Glomerular visceral epithelial cell (primary cell): ENCODE measurements at regions not wholly inside any gene's neighbourhood (a gene's known extent, or its start where the extent isn't known, plus 50 kb on each side); places are given as distances from the start of the nearest gene placed in this dataset.
"Not testable (repeated sequence)": the region's sequence is repeated elsewhere in the genome, so short reads cannot be mapped to it uniquely, and the experiment has no call there.

Source experiments
- DNase-seq: peaks from one replicate; pipeline ENCODE4 v3.0.0-alpha.2; 2016; ENCODE audit errors: extremely low spot score

DNA sequence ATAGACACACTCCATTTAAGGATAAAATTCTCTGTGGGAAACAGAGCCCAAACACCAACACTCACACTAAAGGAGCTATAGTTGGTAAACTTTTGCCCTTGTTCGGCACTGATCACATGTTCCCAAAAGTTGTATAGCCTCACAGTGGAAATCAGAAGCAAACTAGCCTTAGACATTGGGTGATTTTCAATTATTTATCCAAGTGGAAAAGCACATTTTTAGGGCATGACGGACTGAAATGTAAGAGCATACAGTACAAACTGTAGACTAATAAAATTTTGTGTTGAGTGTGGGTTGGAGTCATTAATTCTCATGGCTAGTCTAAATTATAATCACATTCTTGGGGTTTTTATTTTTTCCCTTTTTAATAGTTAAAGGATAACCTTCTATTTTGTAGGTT lies 202.4 kb downstream of the MOXD1 start:
- DNase-seq = no peak

DNA sequence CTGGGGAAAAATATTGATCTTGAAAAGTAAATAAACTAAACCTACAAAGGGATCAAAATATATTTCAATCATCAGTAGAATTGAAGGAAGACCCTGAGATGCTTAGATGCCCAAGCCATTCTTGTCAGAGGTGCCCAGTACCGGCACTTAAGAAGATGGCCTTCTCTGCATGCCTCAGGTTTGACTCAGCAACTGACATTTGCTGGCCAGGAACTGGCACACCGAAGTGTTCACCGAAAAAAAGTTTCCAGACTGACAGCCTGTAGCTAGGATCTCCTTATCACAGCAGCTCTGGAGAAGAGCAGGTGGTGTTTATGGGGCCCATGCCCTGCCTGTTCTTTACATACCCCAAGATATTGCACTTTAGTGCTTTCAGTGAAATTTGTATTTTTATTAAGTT lies 203.2 kb downstream of the MOXD1 start:
- peak; percentile 31 for DNase-seq

DNA sequence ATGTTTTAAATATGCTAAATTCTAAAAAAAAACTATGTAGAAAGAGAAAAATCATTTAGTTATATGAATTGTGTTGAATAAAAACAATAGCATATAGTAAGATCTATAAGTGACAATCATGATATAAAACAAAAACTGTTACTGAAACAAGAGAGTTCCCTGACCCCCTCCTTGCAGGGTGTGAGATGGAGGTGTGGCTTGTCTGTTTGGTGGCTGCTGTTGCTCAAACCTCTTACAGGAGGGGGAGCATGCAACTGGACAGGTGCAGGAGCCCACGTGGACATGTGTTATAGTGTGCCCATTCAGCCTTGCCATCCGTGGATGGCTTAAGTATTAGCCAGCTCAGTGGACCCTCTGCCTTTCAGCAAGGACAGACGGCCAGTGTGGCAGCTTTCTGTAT lies 206.7 kb downstream of the MOXD1 start:
- no peak for DNase-seq

DNA sequence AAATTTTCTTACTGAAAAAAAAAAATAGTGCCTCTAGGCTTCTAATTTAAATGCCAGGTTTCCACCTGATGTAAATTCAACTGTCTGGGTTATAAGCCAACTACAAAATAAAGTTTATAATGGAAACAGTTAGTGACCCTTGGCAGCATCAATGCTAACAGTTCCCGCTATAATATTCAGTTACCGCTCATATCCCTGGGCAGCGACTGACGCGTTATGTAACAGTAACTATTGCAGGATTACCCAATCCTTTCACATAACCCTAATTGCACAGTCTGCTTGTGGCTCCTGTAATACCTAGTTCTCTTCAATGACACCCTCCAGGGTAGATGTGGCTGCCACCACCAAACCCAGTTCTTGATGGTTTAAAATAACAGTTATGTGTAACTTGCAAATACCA lies 208.6 kb downstream of the MOXD1 start:
- no peak for DNase-seq

DNA sequence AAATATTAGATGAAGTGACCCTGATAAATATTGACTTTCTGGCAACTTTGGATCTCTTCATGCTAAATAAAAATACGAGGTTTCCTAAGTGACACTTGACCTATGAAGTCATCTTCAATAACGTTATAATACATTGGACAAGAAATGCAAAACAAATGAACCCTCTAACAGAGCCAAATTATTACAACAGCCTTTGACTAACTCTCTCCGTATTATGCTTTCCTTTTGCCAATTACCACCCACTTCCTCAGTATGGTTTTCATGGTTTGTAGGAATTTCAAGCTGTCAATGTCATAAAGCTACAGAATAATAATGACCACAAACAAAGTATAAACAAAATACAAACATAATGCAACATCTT lies 210.5 kb downstream of the MOXD1 start:
- no peak for DNase-seq

DNA sequence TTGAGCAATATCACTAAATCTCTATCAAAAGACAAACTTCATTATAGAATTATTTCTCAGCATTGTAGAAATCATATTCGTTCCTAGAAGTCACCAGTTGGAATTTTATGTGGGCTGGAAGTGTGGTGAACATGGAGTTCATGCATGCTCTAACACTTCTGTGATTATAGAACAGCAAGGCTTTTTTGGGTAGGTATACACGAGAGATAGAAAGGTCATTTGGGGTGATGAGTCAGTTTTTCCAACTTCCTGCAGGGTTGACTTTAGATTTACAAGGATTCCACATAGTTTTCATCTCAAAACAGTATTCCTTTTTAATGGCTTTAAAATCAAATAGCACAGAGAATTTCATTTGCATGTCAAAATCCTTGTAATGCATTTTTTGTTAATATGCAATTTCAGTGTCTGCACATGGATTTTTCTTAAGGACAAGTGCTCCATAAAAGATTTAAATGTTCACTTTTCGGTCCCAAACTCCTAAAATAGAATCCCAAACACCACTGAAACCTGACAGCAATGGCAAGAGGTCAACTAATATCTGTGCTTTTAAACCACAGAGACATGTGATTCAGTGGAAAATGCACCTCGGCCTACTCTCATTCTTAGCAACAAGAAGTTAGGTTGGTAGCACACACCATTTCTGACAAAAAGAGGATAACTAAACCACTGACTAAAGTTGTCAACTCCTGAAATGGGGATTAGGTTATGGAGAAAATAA lies 211.0 kb downstream of the MOXD1 start:
- DNase-seq = peak; percentile 53

DNA sequence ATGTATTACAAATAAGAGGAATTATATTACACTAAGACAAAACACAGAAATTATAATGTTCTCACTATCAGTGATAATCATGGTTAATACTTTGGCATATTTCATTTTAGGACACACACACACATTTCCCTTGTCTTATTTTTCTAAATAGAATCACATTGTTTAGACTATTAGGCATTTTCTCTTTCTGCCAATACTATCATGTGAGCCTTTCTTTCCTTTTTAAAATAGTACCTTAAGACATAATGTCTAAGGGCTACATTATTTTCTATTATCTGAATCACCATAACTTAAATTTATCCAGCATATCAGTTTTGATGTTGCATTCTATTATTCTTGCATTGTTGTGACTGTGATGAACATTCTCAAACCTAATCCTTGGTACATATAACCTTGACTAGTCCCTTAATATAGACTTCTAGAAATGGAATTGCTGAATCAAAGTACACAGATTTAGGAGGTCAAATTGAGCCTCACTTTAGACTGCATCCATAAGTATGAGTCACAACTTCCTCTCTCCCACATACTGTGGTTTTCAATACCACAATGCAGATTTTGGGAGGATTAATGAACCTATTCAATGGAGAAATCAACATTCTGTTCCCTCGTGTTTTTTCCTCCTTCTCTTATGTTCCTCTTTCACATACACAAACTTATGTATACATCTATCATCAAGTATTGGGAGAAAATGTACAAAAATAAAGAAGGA lies 212.6 kb downstream of the MOXD1 start:
- DNase-seq = peak; percentile 49

DNA sequence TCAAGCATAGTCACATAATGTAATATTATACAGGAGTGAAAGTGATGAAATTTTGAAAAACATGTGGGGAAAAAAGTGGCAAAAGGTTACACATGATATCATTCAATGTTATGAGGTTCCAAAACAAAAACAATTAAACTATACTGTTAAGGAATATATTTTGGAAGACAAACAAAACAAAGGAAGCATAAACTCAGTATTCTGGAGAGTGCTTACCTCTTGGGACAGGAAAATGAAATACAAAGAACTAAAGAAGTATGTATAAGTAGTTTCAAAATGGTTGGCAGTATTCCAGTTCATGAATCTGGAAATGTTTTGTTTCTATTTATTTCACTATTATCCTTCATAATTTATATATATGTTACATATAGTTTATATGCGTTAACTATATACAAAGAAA lies 213.5 kb downstream of the MOXD1 start:
- DNase-seq = no peak

DNA sequence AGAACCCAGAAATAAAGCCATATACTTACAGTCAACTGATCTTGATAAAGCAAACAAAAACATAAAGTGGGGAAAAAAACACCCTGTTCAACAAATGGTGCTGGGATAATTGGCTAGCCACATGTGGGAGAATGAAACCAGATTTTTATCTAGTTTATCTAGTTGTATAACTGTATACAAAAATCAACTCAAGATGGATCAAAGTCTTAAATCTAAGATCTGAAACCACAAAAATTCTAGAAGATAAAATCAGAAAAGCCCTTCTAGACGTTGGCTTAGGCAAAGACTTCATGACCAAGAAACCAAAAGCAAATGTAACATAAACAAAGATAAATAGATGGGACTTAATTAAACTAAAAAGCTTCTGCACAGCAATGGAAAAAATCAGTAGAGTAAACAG lies 216.3 kb downstream of the MOXD1 start:
- DNase-seq = not testable (repeated sequence)

DNA sequence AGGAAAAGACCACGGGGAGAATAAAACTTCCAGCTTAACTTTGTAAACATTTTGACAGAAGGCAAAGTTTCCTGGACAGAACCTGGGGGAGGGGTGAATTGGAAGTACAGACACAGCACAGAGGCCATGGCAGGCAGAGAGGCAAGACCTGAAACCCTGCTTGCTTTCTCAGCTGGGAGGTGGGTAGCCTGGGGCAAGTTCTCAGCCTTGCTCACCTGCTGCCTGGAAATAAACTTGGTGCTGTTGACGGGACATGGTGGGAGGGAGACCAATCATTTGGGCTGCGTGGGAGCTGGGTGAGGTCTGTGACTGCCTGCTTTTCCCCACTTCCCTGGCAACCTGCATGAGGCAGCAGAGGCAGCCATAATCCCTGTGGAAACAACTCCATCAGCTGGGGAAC lies 221.3 kb downstream of the MOXD1 start:
- DNase-seq = no peak

DNA sequence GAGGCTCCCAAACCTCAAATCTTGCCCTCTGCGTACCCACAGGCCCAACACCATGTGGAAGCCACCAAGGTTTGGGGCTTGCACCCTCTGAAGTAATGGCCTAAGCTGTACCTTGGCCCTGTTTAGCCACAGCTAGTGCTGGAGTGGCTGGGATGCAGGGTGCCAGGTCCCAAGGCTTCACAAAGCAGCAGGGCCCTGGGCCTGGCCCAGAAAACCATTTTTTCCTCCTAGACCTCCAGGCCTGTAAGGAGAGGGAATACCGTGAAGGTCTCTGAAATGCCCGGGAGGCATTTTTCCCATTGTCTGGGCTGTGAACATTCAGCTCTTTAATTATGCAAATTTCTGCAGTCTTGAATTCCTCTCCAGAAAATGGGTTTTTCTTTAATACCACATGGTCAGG lies 223.7 kb upstream of the CCN2 start:
- DNase-seq = no peak

DNA sequence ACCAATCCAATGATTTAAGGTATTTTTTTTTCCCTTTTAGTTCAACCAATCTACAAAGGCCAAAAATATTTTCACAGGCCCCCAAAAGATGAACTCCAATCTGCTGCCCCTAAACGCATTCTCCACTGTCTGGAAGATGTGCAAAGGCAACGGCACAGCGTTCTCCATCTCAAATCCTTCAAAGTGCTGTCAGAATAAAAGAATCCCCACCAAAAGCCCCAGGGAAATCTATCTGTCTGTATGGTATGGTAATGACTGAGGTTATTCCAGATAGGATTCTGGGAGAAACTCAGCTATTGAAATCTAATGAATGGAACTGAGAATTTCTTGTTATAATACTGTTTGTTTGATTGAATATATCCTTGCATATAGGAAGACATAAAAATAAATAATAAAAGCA lies 217.8 kb upstream of the CCN2 start:
- DNase-seq = no peak

DNA sequence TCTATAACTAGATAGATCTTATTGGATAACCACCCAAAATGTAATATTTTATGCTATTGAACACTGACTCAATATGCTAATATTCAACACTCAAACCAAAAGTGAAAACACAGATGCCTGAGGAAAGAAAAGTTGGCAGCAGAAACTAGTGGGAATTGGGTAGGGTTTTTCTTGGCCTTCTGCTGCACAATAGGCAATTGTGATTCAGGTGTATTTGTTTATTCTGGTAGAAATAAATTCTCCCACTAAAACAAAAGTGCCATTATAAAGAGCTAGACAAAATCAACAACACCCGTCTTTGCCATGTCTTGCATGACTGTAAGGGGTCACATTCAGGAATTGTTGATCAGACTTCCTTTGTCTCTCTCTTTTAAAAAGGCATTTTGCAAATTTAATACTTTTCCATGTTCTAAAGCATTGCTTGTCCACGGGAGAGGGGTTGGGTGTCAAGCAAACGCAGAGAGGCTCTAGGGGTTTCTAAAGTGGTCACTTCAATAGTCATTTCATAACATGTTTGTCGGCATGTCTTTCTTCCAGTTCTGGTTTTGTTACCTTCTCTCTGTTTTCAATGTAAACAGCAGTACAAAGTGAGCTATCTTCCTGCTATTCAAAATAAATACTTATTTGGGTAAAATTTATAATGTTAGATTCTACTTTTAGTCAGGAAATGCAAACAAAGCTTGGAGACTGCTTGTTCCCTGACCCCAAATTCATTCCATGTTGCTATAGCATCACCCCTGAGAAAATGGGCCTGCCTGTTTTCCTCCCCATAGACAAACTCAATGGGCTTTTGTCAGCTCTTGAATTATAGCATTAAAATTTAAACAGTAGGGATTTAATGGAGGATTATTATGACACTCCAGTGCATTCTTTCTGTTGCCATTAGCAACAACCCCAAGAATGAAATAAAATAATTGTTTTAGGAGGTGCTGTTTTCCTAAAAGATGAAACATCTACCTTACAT lies 217.0 kb upstream of the CCN2 start:
- no peak for DNase-seq

DNA sequence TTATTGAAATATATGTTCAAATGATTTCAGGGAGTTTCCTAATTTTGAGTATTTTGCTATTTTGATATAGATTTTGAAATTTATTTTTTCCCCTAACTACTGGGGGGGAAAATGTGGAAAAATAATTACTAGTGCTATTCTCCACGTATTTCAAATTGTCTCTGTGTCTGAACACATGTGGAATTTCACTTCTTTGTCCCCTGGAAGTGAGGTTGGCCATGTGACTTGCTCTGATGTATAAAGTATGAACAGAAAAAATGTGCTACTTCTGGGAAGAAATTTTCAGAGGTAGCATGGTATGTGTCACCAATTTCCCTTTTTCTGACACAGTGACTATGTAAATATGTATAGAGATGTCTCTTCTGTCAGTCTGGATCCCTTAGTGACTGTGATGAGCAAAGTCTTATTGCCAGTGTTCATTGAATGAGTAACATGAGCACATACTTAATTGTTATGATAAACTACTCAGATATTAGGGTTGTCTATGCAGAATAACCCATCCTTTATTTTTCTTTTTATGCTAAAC lies 215.4 kb upstream of the CCN2 start:
- DNase-seq = no peak

DNA sequence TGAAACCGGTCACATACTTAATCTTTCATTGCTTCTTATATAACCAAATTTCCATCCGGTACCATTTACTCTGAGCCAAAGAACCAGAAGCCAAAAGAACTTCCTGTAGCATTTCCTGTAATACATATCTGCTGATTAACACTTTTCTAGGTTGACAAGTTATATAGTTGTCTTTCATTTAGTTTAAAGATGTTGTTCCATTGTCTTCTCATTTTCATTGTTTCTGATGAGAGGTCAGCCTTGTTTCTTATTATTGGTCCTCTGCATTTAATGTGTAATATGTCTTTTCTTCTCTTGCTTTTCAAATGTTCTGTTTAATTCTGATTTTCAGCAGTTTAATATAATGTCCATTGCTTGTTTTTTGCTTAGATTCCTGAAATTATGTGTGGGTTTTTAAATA lies 214.5 kb upstream of the CCN2 start:
- no peak for DNase-seq

DNA sequence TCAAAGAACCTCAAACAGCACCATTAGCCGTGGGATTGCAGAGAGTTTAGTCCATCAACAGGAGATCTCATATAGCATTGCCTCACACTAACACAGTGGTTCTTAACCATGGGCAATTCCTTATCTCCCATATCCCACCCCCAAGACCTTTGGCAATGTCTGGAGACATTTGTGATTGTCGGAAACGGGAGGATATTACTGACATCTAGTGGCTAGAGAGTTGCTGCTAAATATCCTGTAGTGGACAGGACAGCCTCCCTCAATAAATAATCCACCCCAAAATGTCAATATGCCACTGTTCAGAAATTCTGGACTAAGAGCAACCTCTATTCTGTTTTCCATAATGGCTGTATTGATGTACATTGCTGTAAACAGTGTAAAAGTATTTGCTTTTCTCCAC lies 210.1 kb upstream of the CCN2 start:
- DNase-seq = peak; percentile 48

DNA sequence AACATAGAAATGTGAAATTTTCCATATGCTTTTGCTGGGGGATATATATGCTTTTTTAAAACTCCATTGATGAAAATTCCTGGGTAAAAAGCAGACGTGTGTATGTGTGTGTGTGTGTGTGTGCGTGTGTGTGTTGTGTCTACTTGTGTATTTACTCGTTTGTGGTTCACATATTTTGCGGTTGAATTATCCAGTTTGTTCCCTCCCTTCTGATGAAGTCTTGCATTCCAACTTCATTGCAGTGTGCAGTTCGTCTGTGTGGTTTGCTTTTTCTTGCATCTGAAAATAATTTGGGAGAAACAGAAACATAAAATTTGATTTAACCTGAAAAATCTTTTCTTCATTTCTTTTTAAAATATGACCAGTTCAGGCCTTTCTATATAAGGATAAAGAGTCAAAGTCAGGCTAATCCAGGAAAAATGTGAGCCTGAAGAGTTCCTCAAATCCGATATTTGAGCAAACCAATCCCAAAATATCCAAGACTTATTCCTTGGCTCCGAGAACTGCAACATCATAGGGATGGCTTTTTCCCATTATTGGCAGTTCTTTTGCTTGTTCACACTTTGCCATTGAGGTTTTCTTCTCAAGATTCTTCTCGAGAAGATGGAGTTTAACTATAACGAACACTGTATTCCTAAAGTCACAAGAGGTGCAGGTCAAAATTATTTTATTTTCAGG lies 202.2 kb upstream of the CCN2 start:
- no peak for DNase-seq

DNA sequence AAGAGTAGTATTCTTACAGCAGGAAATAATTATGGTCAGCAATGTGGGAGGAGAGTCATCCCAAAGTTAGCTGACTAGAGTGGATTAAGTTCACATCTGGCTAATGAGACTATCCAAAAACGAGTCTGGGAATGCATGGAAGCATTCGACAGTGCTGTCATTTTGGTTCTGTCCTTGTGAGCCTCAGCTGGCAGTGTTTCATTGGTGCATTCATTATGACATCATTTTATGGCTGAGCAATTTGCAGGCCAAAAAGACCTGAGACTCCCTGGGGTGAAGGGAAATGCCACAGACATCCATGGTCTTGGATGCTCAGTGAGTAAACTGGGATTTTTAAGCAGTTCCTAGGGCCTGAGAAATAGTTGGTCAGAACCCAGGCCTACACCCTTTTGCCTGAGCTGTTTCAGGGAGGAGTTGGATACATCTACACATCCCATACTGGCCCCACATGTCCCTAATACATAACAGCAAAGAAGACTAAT lies 196.4 kb upstream of the CCN2 start:
- no peak for DNase-seq

DNA sequence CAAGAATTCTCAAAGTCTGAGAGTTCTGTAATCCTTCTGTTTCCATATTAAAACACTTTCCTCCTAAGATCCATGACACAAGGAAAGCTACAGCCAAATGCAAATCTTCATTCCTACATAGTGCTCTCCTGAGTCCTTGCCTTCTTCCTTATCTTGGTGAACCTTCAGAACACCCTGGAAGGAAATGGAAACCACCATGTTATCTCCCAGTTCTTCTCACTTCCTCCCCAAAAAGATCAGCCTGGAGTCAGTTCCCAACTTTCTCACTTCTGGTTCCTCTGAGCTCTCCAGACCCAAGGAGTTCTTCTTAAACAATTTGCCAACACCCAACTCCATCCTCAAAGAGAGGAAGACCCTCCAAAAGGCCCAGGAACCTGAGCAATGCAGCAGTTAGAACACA lies 193.3 kb upstream of the CCN2 start:
- DNase-seq = no peak

DNA sequence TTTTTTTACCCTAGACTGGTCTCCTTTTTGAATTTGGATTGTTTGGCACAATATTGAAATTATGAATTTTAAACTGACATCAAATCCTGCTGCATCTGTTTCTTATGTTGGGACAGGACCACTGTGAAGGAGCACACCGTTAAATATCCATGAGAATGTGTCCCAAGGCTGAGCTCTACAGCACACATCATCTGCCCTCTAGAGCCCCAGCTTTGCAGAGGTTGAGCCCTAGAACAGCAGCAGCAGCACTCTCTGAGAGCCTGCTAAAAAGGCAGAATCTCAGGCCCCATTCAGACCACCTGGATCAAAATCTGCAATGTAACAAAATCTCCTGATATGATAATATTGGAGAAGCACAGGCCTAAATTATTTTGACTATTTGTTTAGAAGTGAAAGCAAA lies 192.1 kb upstream of the CCN2 start:
- no peak for DNase-seq

DNA sequence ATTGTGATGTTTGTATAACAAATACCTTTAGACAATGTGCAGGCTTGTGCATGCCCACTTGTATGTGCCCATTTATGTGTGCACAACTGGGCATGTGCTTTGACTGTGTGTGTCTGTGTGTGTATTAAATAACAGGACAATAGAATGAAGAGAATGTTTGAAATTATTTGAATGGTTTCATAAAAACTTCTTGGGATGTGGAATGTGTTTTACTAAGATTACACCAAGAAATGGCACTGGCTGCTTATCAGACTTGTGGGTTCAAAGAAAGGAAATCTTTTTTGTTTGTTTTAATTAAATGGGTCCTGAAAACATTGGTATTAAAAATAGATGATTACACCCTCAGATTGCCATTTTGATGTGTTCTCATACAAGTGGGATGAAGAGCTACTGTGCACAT lies 191.6 kb upstream of the CCN2 start:
- DNase-seq = no peak

DNA sequence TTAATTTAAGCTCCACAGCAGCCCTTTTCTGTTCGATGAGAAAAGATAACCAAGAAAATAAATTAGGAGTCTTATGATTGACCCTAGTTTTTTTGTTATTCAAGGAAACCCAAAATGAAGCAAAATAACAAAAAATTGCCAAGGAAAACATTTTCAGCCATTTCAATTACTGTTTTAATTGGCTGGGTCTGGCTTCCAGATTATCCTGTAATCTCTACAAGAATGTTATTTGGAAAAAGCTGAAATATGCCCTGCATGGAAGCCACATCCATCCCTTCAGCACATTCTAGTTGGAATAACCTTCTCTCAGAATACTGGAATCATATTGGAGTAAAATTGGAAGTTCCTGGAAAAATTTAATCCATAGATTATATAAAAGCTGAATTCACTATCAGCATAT lies 191.1 kb upstream of the CCN2 start:
- DNase-seq = no peak
